ENCODE measurements at regions not wholly inside any gene's neighbourhood (a gene's known extent, or its start where the extent isn't known, plus 50 kb on each side); places are given as distances from the start of the nearest gene placed in this dataset.

DNA sequence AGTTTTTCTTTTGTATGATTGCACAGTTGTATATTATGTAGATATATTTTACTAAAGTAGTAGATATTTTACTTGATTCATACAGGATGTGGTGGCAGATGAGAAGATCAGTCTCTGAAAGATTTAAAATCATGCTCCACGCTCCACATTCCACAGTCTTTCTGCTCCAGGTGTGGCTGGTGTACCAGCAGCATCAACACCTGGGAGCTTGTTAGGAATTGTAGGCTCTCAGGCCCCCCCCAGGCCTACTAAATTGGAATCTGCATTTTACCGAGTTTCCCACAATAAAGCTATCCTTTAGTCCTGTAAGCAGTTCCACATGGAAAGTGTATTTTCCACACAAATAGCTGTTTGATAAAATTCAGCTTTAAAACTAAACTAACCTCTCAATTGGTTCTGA is 537.4 kb downstream of the BCKDHB start:
- TF ChIP-seq ZFX (IDR thresholded peaks at IDR 0.05; ENCODE audit: borderline replicate concordance): no peak
- TF ChIP-seq, protein P1, sequence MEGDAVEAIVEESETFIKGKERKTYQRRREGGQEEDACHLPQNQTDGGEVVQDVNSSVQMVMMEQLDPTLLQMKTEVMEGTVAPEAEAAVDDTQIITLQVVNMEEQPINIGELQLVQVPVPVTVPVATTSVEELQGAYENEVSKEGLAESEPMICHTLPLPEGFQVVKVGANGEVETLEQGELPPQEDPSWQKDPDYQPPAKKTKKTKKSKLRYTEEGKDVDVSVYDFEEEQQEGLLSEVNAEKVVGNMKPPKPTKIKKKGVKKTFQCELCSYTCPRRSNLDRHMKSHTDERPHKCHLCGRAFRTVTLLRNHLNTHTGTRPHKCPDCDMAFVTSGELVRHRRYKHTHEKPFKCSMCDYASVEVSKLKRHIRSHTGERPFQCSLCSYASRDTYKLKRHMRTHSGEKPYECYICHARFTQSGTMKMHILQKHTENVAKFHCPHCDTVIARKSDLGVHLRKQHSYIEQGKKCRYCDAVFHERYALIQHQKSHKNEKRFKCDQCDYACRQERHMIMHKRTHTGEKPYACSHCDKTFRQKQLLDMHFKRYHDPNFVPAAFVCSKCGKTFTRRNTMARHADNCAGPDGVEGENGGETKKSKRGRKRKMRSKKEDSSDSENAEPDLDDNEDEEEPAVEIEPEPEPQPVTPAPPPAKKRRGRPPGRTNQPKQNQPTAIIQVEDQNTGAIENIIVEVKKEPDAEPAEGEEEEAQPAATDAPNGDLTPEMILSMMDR (IDR thresholded peaks at IDR 0.05): no peak
- H3K27ac ChIP-seq: no peak overlapping the region

DNA sequence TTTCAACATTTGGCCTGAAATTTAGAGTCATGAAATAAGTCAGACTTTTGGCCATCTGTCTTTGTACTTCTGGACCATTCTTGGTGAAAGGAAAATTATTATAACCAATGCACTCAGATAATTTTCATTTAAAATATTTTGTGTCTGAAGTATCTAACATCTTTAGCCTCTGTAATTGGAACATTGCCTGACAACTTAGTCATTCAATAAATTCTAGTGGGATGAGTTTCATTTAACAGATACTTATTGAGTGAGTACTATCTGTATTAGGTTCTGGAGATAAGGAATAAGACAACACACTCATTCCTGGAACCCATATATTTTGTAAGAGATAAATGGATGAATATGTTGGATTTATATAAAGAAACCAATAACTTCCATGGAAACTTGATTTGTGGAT is 536.0 kb downstream of the BCKDHB start:
- H3K27ac ChIP-seq: no peak overlapping the region
- no peak for TF ChIP-seq ZFX (IDR thresholded peaks at IDR 0.05; ENCODE audit: borderline replicate concordance)
- TF ChIP-seq, protein P1 (IDR thresholded peaks at IDR 0.05): no peak

DNA sequence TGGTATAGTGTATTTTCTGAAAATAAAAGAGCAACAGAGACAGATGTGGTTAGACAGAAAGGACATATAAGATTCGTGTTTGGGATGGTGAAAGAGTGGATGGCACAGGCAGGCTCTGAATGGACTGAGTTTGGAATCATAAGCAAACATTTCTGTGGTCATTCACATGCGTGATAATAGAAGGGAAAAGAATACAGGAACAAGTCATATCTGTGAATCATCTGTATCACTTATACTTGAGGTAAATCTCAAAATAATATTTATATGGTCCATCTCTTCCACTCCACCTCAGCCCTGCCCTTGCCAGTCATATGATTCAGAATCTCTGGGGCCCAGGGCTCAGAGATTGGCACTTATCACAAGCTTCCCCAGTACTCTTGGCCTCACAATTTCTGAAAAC is 535.1 kb downstream of the BCKDHB start:
- no peak overlapping the region for H3K27ac ChIP-seq
- TF ChIP-seq ZFX (IDR thresholded peaks at IDR 0.05; ENCODE audit: borderline replicate concordance): no peak
- TF ChIP-seq, protein P1 (IDR thresholded peaks at IDR 0.05): no peak

DNA sequence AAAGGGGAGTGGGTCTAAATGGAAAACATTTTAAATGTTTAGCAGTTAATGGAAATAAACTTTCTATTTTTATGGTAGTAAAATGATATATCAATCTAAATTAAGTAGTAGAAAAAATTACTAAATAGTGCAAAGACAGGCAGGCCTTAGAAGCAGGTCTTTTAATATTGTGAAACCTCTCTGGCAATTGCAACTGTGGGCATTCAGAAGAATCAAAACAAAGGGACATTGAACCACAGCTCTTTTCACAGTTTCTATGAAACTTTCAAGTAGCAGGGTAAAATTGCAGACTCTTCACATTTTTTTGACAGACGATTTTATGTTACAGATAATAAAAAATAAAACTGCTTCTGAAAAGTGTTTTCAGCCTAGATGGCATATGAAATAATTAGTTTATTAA is 533.7 kb downstream of the BCKDHB start:
- H3K27ac ChIP-seq: no peak overlapping the region

DNA sequence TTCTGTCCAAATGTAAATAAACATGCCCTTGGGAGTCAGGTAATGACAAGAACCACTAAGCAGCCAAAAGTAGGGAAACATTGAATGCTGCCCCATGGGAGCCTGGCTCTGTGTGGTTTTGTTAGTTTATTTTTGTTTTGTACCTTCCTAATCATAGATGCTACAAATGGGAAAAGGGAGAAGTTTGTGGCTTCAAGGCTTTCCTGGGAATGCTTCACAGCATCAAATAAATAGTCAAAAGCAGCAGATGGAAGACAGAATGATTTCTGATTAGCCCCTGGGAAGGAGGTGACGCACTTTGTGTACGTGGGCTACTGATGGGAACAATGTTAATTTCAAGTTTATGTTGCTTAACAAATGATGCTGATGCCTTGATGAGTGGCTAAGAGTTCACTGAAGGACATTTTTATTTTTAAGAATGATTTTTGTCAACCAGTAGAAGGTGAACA is 532.7 kb downstream of the BCKDHB start:
- H3K27ac ChIP-seq: peak overlapping the region; percentile 36
- no peak for TF ChIP-seq ZFX (IDR thresholded peaks at IDR 0.05; ENCODE audit: borderline replicate concordance)
- TF ChIP-seq, protein P1 (IDR thresholded peaks at IDR 0.05): no peak

More for the DNA sequence above, 533.7 kb downstream of the BCKDHB start:
- TF ChIP-seq, protein P1 (IDR thresholded peaks at IDR 0.05): no peak
- TF ChIP-seq ZFX (IDR thresholded peaks at IDR 0.05; ENCODE audit: borderline replicate concordance): no peak

DNA sequence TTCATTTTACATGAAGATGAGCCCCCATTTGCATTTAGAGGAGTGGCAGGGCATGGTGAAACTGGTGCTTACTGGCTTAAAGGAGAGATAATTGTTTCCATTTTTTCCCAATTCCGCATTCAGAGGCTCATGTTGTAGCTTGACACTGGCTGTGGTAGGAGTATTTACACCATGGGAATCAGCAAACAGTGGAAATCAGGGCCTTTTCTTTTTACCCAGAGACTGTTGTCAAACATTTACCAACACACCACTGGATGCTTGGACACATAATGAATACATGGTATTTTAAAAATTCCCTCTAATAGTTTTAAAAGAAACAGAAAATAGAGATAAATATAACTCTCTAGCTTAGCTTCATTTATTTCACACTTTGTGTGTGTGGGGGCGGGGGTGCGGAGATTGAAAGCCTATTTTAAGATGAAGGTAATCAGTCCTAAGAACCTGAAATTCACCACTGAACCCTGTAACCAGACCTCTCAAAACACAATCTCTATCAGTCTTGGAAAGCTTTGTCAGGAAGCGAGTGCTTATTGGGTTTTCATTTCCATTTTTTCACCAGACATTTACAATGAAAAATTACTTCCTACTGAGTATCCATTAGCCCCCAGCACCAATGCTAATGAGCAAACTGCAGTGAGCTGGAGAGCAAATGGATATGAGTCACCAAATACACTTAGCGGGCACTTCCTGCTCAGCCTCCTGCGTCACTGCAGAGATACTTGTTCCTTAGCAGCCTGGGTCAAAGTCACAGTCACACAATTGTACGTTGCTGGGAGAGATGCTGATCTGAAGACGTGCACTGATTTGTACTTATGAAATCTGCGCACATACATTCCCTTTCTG is 532.0 kb downstream of the BCKDHB start:
- TF ChIP-seq, protein P1 (IDR thresholded peaks at IDR 0.05): no peak
- no peak for TF ChIP-seq ZFX (IDR thresholded peaks at IDR 0.05; ENCODE audit: borderline replicate concordance)
- H3K27ac ChIP-seq: peak overlapping the region; percentile 36

DNA sequence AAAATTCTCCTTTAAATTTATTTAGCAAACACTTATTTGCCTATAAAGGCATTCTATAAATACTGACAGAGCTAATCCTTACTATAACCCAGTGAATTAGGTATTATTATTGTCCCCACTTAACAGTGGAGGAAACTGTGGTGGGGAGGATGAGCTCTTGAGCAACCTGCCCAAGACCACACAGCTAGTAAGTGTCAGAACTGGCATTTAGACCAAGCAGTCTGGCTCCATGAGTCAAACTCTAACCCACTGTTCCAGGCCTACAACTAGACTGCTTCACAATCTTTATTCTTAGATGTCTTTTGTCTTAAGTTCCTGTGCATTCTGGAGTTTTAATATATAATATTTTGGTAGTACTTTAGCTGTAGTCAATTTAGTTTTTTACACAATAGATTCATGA is 530.8 kb downstream of the BCKDHB start:
- TF ChIP-seq, protein P1 (IDR thresholded peaks at IDR 0.05): no peak

More for the DNA sequence above, 530.8 kb downstream of the BCKDHB start:
- H3K27ac ChIP-seq: no peak overlapping the region

All from 22Rv1 (cell line).